Right lobe of liver (tissue), 4 donors: ENCODE measurements at regions not wholly inside any gene's neighbourhood (a gene's known extent, or its start where the extent isn't known, plus 50 kb on each side); places are given as distances from the start of the nearest gene placed in this dataset.

ENCODE experiments used
- POLR2A ChIP-seq: fragments of 450-650 bp; IDR thresholded peaks from one replicate; pipeline ENCODE4 v1.6.1; 2017; ENCODE audit warnings: antibody characterized with exemption, mild to moderate bottlenecking
- TF ChIP-seq, protein P1 (sequence below), 4 donors: fragments of 200-600 bp in 3 of 4; fragments of 450-650 bp in 1 of 4; IDR thresholded peaks; one replicate each; pipeline versions ENCODE4 v1.5.1 to v1.8.0; 2016 to 2022; ENCODE audit warnings: antibody characterized with exemption in 4 of 4, mild to moderate bottlenecking in 2 of 4
- donor health status: DM: no; HTN: no; CAD: no.
- donor health status: DM: no; HTN: no; CAD: no.
- donor health status: DM: no; HTN: yes; CAD: no.

DNA sequence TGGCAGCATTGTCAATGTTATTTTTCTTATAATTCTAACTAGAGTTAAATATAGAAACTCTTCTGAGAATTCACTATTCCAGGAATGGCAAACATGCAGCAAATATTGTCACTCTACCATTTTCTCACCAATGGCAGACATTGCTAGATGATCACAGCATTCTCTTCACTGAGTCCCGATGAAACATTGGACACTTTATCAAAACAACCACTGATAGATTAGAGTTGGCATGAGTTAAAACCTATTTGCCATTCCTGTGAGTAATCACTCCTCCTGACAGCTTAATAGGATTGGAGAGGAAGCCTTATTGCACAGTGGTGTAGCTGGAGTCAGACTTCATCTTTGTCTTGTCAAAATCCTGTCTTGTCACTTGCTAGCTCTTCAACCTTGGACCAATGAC is 163.9 kb upstream of the THUMPD2 start:
- TF ChIP-seq, protein P1, sequence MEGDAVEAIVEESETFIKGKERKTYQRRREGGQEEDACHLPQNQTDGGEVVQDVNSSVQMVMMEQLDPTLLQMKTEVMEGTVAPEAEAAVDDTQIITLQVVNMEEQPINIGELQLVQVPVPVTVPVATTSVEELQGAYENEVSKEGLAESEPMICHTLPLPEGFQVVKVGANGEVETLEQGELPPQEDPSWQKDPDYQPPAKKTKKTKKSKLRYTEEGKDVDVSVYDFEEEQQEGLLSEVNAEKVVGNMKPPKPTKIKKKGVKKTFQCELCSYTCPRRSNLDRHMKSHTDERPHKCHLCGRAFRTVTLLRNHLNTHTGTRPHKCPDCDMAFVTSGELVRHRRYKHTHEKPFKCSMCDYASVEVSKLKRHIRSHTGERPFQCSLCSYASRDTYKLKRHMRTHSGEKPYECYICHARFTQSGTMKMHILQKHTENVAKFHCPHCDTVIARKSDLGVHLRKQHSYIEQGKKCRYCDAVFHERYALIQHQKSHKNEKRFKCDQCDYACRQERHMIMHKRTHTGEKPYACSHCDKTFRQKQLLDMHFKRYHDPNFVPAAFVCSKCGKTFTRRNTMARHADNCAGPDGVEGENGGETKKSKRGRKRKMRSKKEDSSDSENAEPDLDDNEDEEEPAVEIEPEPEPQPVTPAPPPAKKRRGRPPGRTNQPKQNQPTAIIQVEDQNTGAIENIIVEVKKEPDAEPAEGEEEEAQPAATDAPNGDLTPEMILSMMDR (IDR thresholded peaks at IDR 0.05): no peak
- TF ChIP-seq POLR2A: no peak
